PFSK-1 (cell line): ENCODE measurements at regions not wholly inside any gene's neighbourhood (a gene's known extent, or its start where the extent isn't known, plus 50 kb on each side); places are given as distances from the start of the nearest gene placed in this dataset.

Source experiments
- POLR2AphosphoS5 ChIP-seq: IDR thresholded peaks from 2 replicates; pipeline ENCODE4 v1.6.1; 2012; ENCODE audit warnings: low read depth, mild to moderate bottlenecking, control low read depth, low read length, moderate library complexity
- REST ChIP-seq, 2 experiments: IDR thresholded peaks; 2 replicates each; pipeline versions ENCODE4 v1.6.1 to v1.8.0; 2011 to 2012; ENCODE audit warnings: low read depth in 2 of 2, low read length in 2 of 2, control low read depth in 1 of 2, inconsistent platforms in 1 of 2, mild to moderate bottlenecking in 1 of 2, moderate library complexity in 1 of 2; ENCODE audit not compliant: insufficient read depth in 1 of 2
- SIN3A ChIP-seq: IDR thresholded peaks from 2 replicates; pipeline ENCODE4 v1.6.1; 2012; ENCODE audit warnings: mild to moderate bottlenecking, low read length, moderate library complexity, borderline replicate concordance; ENCODE audit not compliant: insufficient read depth
- TAF1 ChIP-seq: IDR thresholded peaks from 2 replicates; pipeline ENCODE4 v1.6.1; 2012; ENCODE audit warnings: low read length, control low read depth, borderline replicate concordance; ENCODE audit not compliant: insufficient read depth

GRCh38 chr10:124150189-124150806 lies 56.9 kb upstream of the CHST15 start:
- TF ChIP-seq SIN3A, result no peak
- TF ChIP-seq REST (IDR thresholded peaks at IDR 0.05; ENCODE audit: insufficient read depth in 1 of 2, low read depth in 2 of 2, low read length in 2 of 2), result no peak
- no peak for TF ChIP-seq POLR2AphosphoS5
- TF ChIP-seq TAF1, result no peak
